Esophagus muscularis mucosa (tissue), 4 donors: ENCODE measurements at regions not wholly inside any gene's neighbourhood (a gene's known extent, or its start where the extent isn't known, plus 50 kb on each side); places are given as distances from the start of the nearest gene placed in this dataset.

ENCODE experiments used
- CTCF ChIP-seq, 3 experiments: fragments of 200-600 bp in 2 of 3; fragments of 450-650 bp in 1 of 3; sonication (generic) in 2 of 3; IDR thresholded peaks; one replicate each; pipeline ENCODE4 v1.5.1; 2017 to 2019; ENCODE audit warnings: antibody characterized with exemption in 3 of 3, mild to moderate bottlenecking in 2 of 3, moderate library complexity in 1 of 3
- EP300 ChIP-seq: sonication (generic); formaldehyde crosslinking; IDR thresholded peaks from one replicate; pipeline ENCODE4 v1.6.1; 2017; ENCODE audit warnings: antibody characterized with exemption
- POLR2A ChIP-seq: fragments of 450-650 bp; IDR thresholded peaks from one replicate; pipeline ENCODE4 v1.6.1; 2017; ENCODE audit warnings: antibody characterized with exemption, moderate library complexity, mild to moderate bottlenecking, low read depth

- TF ChIP-seq POLR2A (no peak), CTCF (IDR thresholded peaks at IDR 0.05) (no peak), EP300 (no peak)
Measured at GRCh38 chr7:24125765-24126164, 158.2 kb upstream of the NPY start.
